Prostate gland (tissue), 2 donors: ENCODE measurements at regions not wholly inside any gene's neighbourhood (a gene's known extent, or its start where the extent isn't known, plus 50 kb on each side); places are given as distances from the start of the nearest gene placed in this dataset.

Source experiments
- DNase-seq: peaks from one replicate; pipeline ENCODE4 v3.0.0-alpha.2; 2019; ENCODE audit warnings: low spot score
- H3K27ac ChIP-seq, 2 donors: fragments of 200-600 bp; sonication (generic); 2 replicates each; pipeline ENCODE4 v1.5.1; 2017 to 2019
- H3K27me3 ChIP-seq: fragments of 200-600 bp; sonication (generic); replicated peaks from 2 replicates; pipeline ENCODE4 v1.5.1; 2019; ENCODE audit not compliant: insufficient read depth
- H3K36me3 ChIP-seq, 2 donors: fragments of 200-600 bp; sonication (generic); 1 replicate in 1 of 2; 2 replicates in 1 of 2; pipeline versions ENCODE4 v1.5.1 to v1.8.1; 2017 to 2019
- H3K4me1 ChIP-seq: fragments of 200-600 bp; sonication (generic); replicated peaks from 2 replicates; pipeline ENCODE4 v1.5.1; 2019
- H3K4me3 ChIP-seq, 2 donors: fragments of 200-600 bp; sonication (generic); 2 replicates each; pipeline ENCODE4 v1.5.1; 2017 to 2019
- H3K9me3 ChIP-seq: fragments of 200-600 bp; sonication (generic); 2 replicates; pipeline ENCODE4 v1.5.1; 2017
- CTCF ChIP-seq, 4 experiments: fragments of 200-600 bp in 2 of 4; fragments of 450-650 bp in 2 of 4; sonication (generic) in 2 of 4; IDR thresholded peaks; 1 replicate in 3 of 4; 2 replicates in 1 of 4; pipeline ENCODE4 v1.5.1; 2016 to 2019; ENCODE audit warnings: antibody characterized with exemption in 4 of 4, mild to moderate bottlenecking in 2 of 4, moderate library complexity in 2 of 4
- POLR2A ChIP-seq: fragments of 450-650 bp; IDR thresholded peaks from one replicate; pipeline ENCODE4 v1.6.1; 2016; ENCODE audit warnings: antibody characterized with exemption, mild to moderate bottlenecking
- POLR2AphosphoS5 ChIP-seq: sonication (generic); formaldehyde crosslinking; IDR thresholded peaks from one replicate; pipeline ENCODE4 v1.6.1; 2017; ENCODE audit warnings: antibody characterized with exemption
- WGBS: methylation state at CpG from one replicate; pipeline ENCODE4 v1.1.5; 2018; 5-methylcytosine and 5-hydroxymethylcytosine counted together
- intact Hi-C: fragments of 100-400 bp; cut with DNase I; formaldehyde crosslinking; loops from one replicate; pipeline ENCODE4 v1.14.2; 2022

- Histone ChIP-seq H3K9me3 (no peaks in the 10 kb centered on the region), H3K4me1 (no peaks in the 10 kb centered on the region), H3K4me3 (no peak overlapping the region), H3K27me3 (no peaks in the 10 kb centered on the region), H3K27ac (no peak overlapping the region), H3K36me3 (no peaks in the 10 kb centered on the region)
- intact Hi-C loops: no loop called here
- WGBS: 57% methylated on average over 10 of the region's 10 CpGs
- DNase-seq: no peak
- no peak for TF ChIP-seq POLR2AphosphoS5
- TF ChIP-seq POLR2A: no peak
- TF ChIP-seq CTCF (IDR thresholded peaks at IDR 0.05): no peak
Observed at GRCh38 chr12:34393821-34394150, 371.5 kb downstream of the ALG10 start.

- WGBS: 63% methylated on average over 29 of the region's 29 CpGs
- no peak overlapping the region for H3K27ac ChIP-seq
- no peaks in the 10 kb centered on the region for H3K36me3 ChIP-seq
- H3K9me3 ChIP-seq: no peaks in the 10 kb centered on the region
- intact Hi-C loops: no loop called here
- H3K4me1 ChIP-seq: no peaks in the 10 kb centered on the region
- no peak for DNase-seq
- H3K27me3 ChIP-seq: no peaks in the 10 kb centered on the region
- no peak overlapping the region for H3K4me3 ChIP-seq
- no peak for TF ChIP-seq POLR2A
- TF ChIP-seq CTCF (IDR thresholded peaks at IDR 0.05): no peak
- TF ChIP-seq POLR2AphosphoS5: no peak
Observed at GRCh38 chr12:34394211-34395055, 372.1 kb downstream of the ALG10 start.

DNA sequence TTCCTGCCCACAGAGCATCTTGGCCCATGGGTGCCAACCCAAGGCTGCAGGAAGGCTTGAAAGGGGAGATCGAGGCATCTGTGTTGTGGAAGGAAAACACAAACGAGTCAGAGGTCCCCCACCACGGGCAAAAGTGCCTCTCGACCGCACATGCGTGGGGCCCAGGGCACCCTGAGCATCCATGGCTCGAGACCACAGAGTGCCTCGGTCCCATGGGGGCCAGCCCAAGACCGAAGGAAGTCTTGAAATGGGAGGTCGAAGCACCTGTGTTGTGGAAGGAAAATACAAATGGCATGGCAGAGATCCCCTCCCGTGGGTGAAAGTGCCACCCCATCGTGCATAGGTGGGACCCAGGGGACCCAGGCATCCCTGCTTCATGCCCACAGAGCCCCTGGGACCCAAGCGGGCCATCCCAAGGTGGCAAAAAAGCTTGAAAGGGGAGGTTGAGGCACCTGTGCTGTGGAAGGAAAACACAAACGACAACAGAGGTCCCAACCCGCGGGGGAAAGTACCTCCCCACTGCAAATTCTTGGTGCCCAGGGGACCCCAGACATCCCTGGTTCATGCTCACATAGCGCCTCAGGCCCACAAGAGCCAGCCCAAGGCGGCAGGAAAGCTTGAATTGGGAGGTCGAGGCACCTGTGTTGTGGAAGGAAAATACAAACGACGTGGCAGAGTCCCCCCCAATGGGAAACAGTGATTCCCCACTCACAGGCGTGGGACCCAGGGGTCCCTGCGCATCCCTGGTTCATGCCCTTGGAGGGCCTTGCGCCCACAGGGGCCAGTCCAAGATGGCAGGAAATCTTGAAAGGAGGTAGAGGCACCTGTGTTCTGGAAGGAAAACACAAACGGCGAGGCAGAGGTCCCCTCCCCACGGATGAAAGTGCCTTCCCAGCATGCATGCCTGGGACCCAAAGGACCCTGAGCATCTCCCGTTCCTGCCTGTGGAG is 373.0 kb downstream of the ALG10 start:
- no peaks in the 10 kb centered on the region for H3K36me3 ChIP-seq
- no peak overlapping the region for H3K27ac ChIP-seq
- no peaks in the 10 kb centered on the region for H3K4me1 ChIP-seq
- TF ChIP-seq POLR2AphosphoS5 (no peak), POLR2A (no peak), CTCF (IDR thresholded peaks at IDR 0.05) (no peak)
- no peak for DNase-seq
- 62% methylated on average over 28 of the region's 28 CpGs for WGBS
- no peaks in the 10 kb centered on the region for H3K9me3 ChIP-seq
- no peak overlapping the region for H3K4me3 ChIP-seq
- intact Hi-C loops: no loop called here
- no peaks in the 10 kb centered on the region for H3K27me3 ChIP-seq

- TF ChIP-seq POLR2A: no peak
- no peak for TF ChIP-seq CTCF (IDR thresholded peaks at IDR 0.05)
- TF ChIP-seq POLR2AphosphoS5: no peak
- Histone ChIP-seq H3K36me3 (no peaks in the 10 kb centered on the region), H3K27ac (no peak overlapping the region), H3K4me3 (no peak overlapping the region), H3K9me3 (no peaks in the 10 kb centered on the region), H3K27me3 (no peaks in the 10 kb centered on the region), H3K4me1 (no peaks in the 10 kb centered on the region)
- WGBS: 54% methylated on average over 27 of the region's 27 CpGs
- intact Hi-C loops: no loop called here
- DNase-seq: peak; percentile 3
Observed at GRCh38 chr12:34396006-34396860, 373.9 kb downstream of the ALG10 start.
